GM18951 (cell line): ENCODE measurements at regions not wholly inside any gene's neighbourhood (a gene's known extent, or its start where the extent isn't known, plus 50 kb on each side); places are given as distances from the start of the nearest gene placed in this dataset.

Experiments
- POLR2A ChIP-seq: IDR thresholded peaks from 4 replicates; pipeline ENCODE4 v1.6.1; 2011; ENCODE audit warnings: mild to moderate bottlenecking; ENCODE audit not compliant: insufficient read length, insufficient read depth; ENCODE audit errors: extremely low read depth
- in situ Hi-C: fragments of 300-500 bp; cut with MboI; formaldehyde crosslinking; loops from one replicate; pipeline ENCODE4 v1.12.0; 2022; ENCODE audit warnings: low sequenced_read_pairs, mixed read lengths, inconsistent platforms; ENCODE audit not compliant: unreplicated experiment

- in situ Hi-C loops: no loop called here
- TF ChIP-seq POLR2A: no peak
Measured at GRCh38 chr2:129296396-129296795, 683.1 kb upstream of the RAB6C start.

GRCh38 chr2:129296806-129297205, 682.7 kb upstream of the RAB6C start:
- no peak for TF ChIP-seq POLR2A
- in situ Hi-C loops: no loop called here

GRCh38 chr2:129297430-129297829, 682.0 kb upstream of the RAB6C start:
- no peak for TF ChIP-seq POLR2A
- in situ Hi-C loops: no loop called here

GRCh38 chr2:129299338-129299737, 680.1 kb upstream of the RAB6C start:
- TF ChIP-seq POLR2A: no peak
- in situ Hi-C loops: no loop called here

- in situ Hi-C loops: no loop called here
- TF ChIP-seq POLR2A: no peak
Measured at GRCh38 chr2:129299756-129300155, 679.7 kb upstream of the RAB6C start.

GRCh38 chr2:129300456-129300855, 679.0 kb upstream of the RAB6C start:
- in situ Hi-C loops: no loop called here
- TF ChIP-seq POLR2A: no peak

- no peak for TF ChIP-seq POLR2A
- in situ Hi-C loops: no loop called here
Measured at GRCh38 chr2:129301431-129301913, 678.0 kb upstream of the RAB6C start.

GRCh38 chr2:129302106-129302505, 677.4 kb upstream of the RAB6C start:
- no peak for TF ChIP-seq POLR2A
- in situ Hi-C loops: no loop called here

- TF ChIP-seq POLR2A: no peak
- in situ Hi-C loops: no loop called here
Measured at GRCh38 chr2:129302561-129303183, 676.8 kb upstream of the RAB6C start.

- no peak for TF ChIP-seq POLR2A
- in situ Hi-C loops: no loop called here
Measured at GRCh38 chr2:129314120-129314519, 665.3 kb upstream of the RAB6C start.

GRCh38 chr2:129318581-129319421, 660.7 kb upstream of the RAB6C start:
- no peak for TF ChIP-seq POLR2A
- in situ Hi-C loops: no loop called here

GRCh38 chr2:129319422-129319717, 660.1 kb upstream of the RAB6C start:
- no peak for TF ChIP-seq POLR2A
- in situ Hi-C loops: no loop called here

- no peak for TF ChIP-seq POLR2A
- in situ Hi-C loops: no loop called here
Measured at GRCh38 chr2:129320288-129320687, 659.2 kb upstream of the RAB6C start.

- no peak for TF ChIP-seq POLR2A
- in situ Hi-C loops: no loop called here
Measured at GRCh38 chr2:129324349-129324748, 655.1 kb upstream of the RAB6C start.
